B cell (primary cell): ENCODE measurements at regions not wholly inside any gene's neighbourhood (a gene's known extent, or its start where the extent isn't known, plus 50 kb on each side); places are given as distances from the start of the nearest gene placed in this dataset.

Experiments used
- EZH2 ChIP-seq: IDR thresholded peaks from 2 replicates; pipeline ENCODE4 v1.6.1; 2012; ENCODE audit warnings: borderline replicate concordance, low read depth, mild to moderate bottlenecking, moderate library complexity, low read length; ENCODE audit not compliant: insufficient read depth, poor library complexity, severe bottlenecking
- TF ChIP-seq, protein P1 (sequence below): fragments of 200-600 bp; IDR thresholded peaks from one replicate; pipeline ENCODE4 v1.8.0; 2022; ENCODE audit warnings: antibody characterized with exemption, mild to moderate bottlenecking

GRCh38 chr4:110417136-110417535, 58.8 kb upstream of the ENPEP start:
- TF ChIP-seq EZH2, result no peak
- TF ChIP-seq, protein P1, sequence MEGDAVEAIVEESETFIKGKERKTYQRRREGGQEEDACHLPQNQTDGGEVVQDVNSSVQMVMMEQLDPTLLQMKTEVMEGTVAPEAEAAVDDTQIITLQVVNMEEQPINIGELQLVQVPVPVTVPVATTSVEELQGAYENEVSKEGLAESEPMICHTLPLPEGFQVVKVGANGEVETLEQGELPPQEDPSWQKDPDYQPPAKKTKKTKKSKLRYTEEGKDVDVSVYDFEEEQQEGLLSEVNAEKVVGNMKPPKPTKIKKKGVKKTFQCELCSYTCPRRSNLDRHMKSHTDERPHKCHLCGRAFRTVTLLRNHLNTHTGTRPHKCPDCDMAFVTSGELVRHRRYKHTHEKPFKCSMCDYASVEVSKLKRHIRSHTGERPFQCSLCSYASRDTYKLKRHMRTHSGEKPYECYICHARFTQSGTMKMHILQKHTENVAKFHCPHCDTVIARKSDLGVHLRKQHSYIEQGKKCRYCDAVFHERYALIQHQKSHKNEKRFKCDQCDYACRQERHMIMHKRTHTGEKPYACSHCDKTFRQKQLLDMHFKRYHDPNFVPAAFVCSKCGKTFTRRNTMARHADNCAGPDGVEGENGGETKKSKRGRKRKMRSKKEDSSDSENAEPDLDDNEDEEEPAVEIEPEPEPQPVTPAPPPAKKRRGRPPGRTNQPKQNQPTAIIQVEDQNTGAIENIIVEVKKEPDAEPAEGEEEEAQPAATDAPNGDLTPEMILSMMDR, result no peak
